Transverse colon (tissue), 3 donors: ENCODE measurements at regions not wholly inside any gene's neighbourhood (a gene's known extent, or its start where the extent isn't known, plus 50 kb on each side); places are given as distances from the start of the nearest gene placed in this dataset.

Experiments
- EP300 ChIP-seq: sonication (generic); formaldehyde crosslinking; IDR thresholded peaks from one replicate; pipeline ENCODE4 v1.6.1; 2017; ENCODE audit warnings: antibody characterized with exemption, low read depth
- POLR2A ChIP-seq: fragments of 450-650 bp; IDR thresholded peaks from one replicate; pipeline ENCODE4 v1.6.1; 2016; ENCODE audit warnings: antibody characterized with exemption, mild to moderate bottlenecking, moderate library complexity
- TF ChIP-seq, protein P1 (sequence below), 5 experiments: fragments of 200-600 bp in 3 of 5; fragments of 450-650 bp in 2 of 5; sonication (generic) in 3 of 5; IDR thresholded peaks; 1 replicate in 2 of 5; 2 replicates in 3 of 5; pipeline ENCODE4 v1.5.1; 2016 to 2017; ENCODE audit warnings: antibody characterized with exemption in 5 of 5, inconsistent platforms in 3 of 5, mild to moderate bottlenecking in 2 of 5, moderate library complexity in 1 of 5

GRCh38 chr1:115537415-115537814 lies 104.4 kb upstream of the VANGL1 start:
- TF ChIP-seq, protein P1, sequence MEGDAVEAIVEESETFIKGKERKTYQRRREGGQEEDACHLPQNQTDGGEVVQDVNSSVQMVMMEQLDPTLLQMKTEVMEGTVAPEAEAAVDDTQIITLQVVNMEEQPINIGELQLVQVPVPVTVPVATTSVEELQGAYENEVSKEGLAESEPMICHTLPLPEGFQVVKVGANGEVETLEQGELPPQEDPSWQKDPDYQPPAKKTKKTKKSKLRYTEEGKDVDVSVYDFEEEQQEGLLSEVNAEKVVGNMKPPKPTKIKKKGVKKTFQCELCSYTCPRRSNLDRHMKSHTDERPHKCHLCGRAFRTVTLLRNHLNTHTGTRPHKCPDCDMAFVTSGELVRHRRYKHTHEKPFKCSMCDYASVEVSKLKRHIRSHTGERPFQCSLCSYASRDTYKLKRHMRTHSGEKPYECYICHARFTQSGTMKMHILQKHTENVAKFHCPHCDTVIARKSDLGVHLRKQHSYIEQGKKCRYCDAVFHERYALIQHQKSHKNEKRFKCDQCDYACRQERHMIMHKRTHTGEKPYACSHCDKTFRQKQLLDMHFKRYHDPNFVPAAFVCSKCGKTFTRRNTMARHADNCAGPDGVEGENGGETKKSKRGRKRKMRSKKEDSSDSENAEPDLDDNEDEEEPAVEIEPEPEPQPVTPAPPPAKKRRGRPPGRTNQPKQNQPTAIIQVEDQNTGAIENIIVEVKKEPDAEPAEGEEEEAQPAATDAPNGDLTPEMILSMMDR (IDR thresholded peaks at IDR 0.05) = no peak
- no peak for TF ChIP-seq EP300
- TF ChIP-seq POLR2A = no peak
